AG04450 (cell line): ENCODE measurements at regions not wholly inside any gene's neighbourhood (a gene's known extent, or its start where the extent isn't known, plus 50 kb on each side); places are given as distances from the start of the nearest gene placed in this dataset.

Source experiments
- CTCF ChIA-PET: fragments of 300-600, 350-600 bp; formaldehyde crosslinking; extraction: SDS; loops from one replicate; lab custom pipeline; 2022; ENCODE audit warnings: antibody characterized with exemption, inconsistent platforms; lab: Charles Lee
- POLR2A ChIA-PET: fragments of 350-600 bp; formaldehyde crosslinking; extraction: SDS; loops from one replicate; lab custom pipeline; 2021; ENCODE audit warnings: antibody characterized with exemption, inconsistent platforms; lab: Yijun Ruan, JAX
- DNase-seq: peaks from one replicate; pipeline ENCODE4 v3.0.0-alpha.2; 2011; ENCODE audit warnings: low read depth, low spot score
- H3K27ac ChIP-seq: one replicate; pipeline ENCODE4 v1.5.1; 2012; ENCODE audit warnings: low read depth, low read length, control low read depth
- H3K27me3 ChIP-seq: one replicate; pipeline ENCODE4 v1.6.0; 2012; ENCODE audit warnings: low read length; ENCODE audit not compliant: control insufficient read depth, insufficient read depth
- H3K4me3 ChIP-seq: 2 replicates; pipeline ENCODE4 v1.5.1; 2011; ENCODE audit warnings: mild to moderate bottlenecking, low read depth, low read length, control low read depth
- H3K9me3 ChIP-seq: 2 replicates; pipeline ENCODE4 v1.5.1; 2012; ENCODE audit warnings: low read length; ENCODE audit not compliant: control insufficient read depth, insufficient read depth
- CTCF ChIP-seq: IDR thresholded peaks from 2 replicates; pipeline ENCODE4 v1.5.1; 2011; ENCODE audit warnings: low read depth, low read length, control low read depth, inconsistent platforms

GRCh38 chr16:14320406-14320805 lies 249.3 kb downstream of the MRTFB start:
- DNase-seq = no peak
- ChIA-PET CTCF (no interaction called here), POLR2A (no interaction called here)
- TF ChIP-seq CTCF = no peak
- Histone ChIP-seq H3K27ac (no peak overlapping the region), H3K9me3 (no peaks in the 10 kb centered on the region), H3K27me3 (no peaks in the 10 kb centered on the region), H3K4me3 (no peak overlapping the region)
